Activated B cell treated with CpG ODN at 0.5 μM for 24 hours (primary cell): ENCODE measurements at regions not wholly inside any gene's neighbourhood (a gene's known extent, or its start where the extent isn't known, plus 50 kb on each side); places are given as distances from the start of the nearest gene placed in this dataset.

ENCODE experiments used
- ATAC-seq: fragments of 200-7000 bp; cut with Tn5 transposase; one replicate; pipeline ENCODE4 v1.10.0; 2021; ENCODE audit warnings: low read depth, mild to moderate bottlenecking, moderate library complexity
- CTCF ChIA-PET: fragments of 350-600 bp; sonication (Branson Sonifier 250); formaldehyde crosslinking; loops from one replicate; lab custom pipeline; 2021; ENCODE audit warnings: antibody characterized with exemption; lab: Charles Lee
- POLR2A ChIA-PET: fragments of 350-600 bp; sonication (Branson Sonifier 250); formaldehyde crosslinking; loops from one replicate; lab custom pipeline; 2021; ENCODE audit warnings: antibody characterized with exemption; lab: Charles Lee
- DNase-seq: peaks from one replicate; pipeline ENCODE4 v3.0.0; 2022
- H3K27ac Mint-ChIP-seq: one replicate; pipeline ENCODE4 v1.8.0; 2020; ENCODE audit warnings: mixed read lengths
- H3K27me3 Mint-ChIP-seq: one replicate; pipeline ENCODE4 v1.8.0; 2021; ENCODE audit warnings: mixed read lengths
- H3K36me3 Mint-ChIP-seq: one replicate; pipeline ENCODE4 v1.8.0; 2021; ENCODE audit warnings: low read depth, mixed read lengths
- H3K4me1 Mint-ChIP-seq: one replicate; pipeline ENCODE4 v1.8.0; 2021; ENCODE audit warnings: mixed read lengths
- H3K4me3 Mint-ChIP-seq: one replicate; pipeline ENCODE4 v1.8.0; 2020; ENCODE audit warnings: mild to moderate bottlenecking, mixed read lengths
- H3K9me3 Mint-ChIP-seq: one replicate; pipeline ENCODE4 v1.8.0; 2020; ENCODE audit warnings: mixed read lengths
- intact Hi-C: fragments of 100-400 bp; cut with micrococcal nuclease; formaldehyde crosslinking; loops from one replicate; pipeline ENCODE4 v1.15.1; 2024
- TF ChIP-seq, protein P1 (sequence below): fragments of 200-600 bp; IDR thresholded peaks from one replicate; pipeline ENCODE4 v1.8.0; 2022; ENCODE audit warnings: antibody characterized with exemption, mild to moderate bottlenecking

DNA sequence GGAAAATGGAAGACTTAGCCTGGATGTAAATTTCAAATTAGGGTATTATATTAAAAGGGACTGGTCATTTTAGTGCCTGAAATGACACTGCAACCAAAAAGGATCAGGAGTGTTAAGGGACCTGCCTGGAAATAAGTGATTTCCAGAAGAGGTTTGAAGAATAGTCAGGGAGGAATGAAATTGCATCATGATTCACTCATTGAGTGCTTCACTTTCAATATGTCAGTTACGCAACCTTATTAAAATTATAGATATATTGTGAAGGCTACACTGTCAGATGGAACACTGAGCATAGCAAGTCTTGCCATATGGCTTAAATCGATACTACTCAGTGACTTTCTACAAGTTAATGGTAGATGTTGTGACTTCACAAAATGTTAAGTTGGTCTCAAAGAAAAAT is 275.2 kb upstream of the DPYD start:
- no peaks in the 10 kb centered on the region for H3K36me3 Mint-ChIP-seq
- DNase-seq (no peak), ATAC-seq (no peak)
- no peaks in the 10 kb centered on the region for H3K4me1 Mint-ChIP-seq
- intact Hi-C loops = no loop called here
- H3K9me3 Mint-ChIP-seq = peaks cover under 1% of the 10 kb centered on the region
- CTCF ChIA-PET = no interaction called here
- POLR2A ChIA-PET = no interaction called here
- H3K27me3 Mint-ChIP-seq = no peaks in the 10 kb centered on the region
- TF ChIP-seq, protein P1, sequence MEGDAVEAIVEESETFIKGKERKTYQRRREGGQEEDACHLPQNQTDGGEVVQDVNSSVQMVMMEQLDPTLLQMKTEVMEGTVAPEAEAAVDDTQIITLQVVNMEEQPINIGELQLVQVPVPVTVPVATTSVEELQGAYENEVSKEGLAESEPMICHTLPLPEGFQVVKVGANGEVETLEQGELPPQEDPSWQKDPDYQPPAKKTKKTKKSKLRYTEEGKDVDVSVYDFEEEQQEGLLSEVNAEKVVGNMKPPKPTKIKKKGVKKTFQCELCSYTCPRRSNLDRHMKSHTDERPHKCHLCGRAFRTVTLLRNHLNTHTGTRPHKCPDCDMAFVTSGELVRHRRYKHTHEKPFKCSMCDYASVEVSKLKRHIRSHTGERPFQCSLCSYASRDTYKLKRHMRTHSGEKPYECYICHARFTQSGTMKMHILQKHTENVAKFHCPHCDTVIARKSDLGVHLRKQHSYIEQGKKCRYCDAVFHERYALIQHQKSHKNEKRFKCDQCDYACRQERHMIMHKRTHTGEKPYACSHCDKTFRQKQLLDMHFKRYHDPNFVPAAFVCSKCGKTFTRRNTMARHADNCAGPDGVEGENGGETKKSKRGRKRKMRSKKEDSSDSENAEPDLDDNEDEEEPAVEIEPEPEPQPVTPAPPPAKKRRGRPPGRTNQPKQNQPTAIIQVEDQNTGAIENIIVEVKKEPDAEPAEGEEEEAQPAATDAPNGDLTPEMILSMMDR = no peak
- H3K4me3 Mint-ChIP-seq = no peak overlapping the region
- H3K27ac Mint-ChIP-seq = no peak overlapping the region

DNA sequence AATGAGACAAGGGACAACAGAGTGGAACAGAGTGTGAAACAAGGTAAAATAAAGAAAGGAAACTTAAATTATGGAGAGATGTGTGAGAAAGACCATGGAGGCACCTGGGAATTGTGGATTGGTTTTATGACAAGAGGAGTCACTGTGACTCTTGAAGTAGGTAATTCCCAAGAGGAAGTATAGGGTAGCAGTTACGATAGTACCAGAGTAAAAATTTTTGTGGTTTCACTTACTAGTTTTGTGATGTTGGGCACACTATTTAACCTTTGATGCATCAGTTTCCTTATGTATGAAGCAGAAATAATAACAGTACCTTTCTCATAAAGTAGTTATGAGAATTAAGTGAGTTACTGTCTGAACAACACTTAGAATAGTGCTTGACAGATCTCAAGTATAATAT is 267.9 kb upstream of the DPYD start:
- DNase-seq (no peak), ATAC-seq (no peak)
- ChIA-PET POLR2A (no interaction called here), CTCF (no interaction called here)
- Mint-ChIP-seq H3K27ac (no peak overlapping the region), H3K27me3 (no peaks in the 10 kb centered on the region), H3K4me3 (no peak overlapping the region), H3K4me1 (no peaks in the 10 kb centered on the region), H3K9me3 (no peaks in the 10 kb centered on the region), H3K36me3 (no peaks in the 10 kb centered on the region)
- TF ChIP-seq, protein P1 = no peak
- intact Hi-C loops = no loop called here

DNA sequence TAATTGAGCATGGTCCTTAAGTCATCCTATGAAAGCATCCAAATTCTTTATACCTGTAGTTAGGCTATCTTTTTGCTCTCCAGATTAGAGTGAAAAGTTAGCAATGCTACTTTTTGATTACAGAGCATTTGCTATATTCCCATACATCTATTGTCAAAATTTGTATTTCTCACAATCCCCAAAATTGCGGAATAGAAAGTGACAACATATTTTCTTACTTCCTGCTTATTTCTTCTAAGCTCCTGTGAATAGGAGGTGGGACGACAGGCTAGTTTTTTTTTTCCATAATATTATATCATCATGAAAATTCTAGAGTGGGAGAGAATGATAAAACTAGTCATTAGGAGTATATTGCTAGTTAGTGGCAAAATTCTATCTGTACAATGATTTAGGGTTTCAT is 264.0 kb upstream of the DPYD start:
- H3K27ac Mint-ChIP-seq = no peak overlapping the region
- H3K9me3 Mint-ChIP-seq = no peaks in the 10 kb centered on the region
- intact Hi-C loops = no loop called here
- H3K4me3 Mint-ChIP-seq = no peak overlapping the region
- no peaks in the 10 kb centered on the region for H3K4me1 Mint-ChIP-seq
- ChIA-PET POLR2A (no interaction called here), CTCF (no interaction called here)
- H3K36me3 Mint-ChIP-seq = no peaks in the 10 kb centered on the region
- ATAC-seq = no peak
- DNase-seq = no peak
- TF ChIP-seq, protein P1 = no peak
- H3K27me3 Mint-ChIP-seq = no peaks in the 10 kb centered on the region

DNA sequence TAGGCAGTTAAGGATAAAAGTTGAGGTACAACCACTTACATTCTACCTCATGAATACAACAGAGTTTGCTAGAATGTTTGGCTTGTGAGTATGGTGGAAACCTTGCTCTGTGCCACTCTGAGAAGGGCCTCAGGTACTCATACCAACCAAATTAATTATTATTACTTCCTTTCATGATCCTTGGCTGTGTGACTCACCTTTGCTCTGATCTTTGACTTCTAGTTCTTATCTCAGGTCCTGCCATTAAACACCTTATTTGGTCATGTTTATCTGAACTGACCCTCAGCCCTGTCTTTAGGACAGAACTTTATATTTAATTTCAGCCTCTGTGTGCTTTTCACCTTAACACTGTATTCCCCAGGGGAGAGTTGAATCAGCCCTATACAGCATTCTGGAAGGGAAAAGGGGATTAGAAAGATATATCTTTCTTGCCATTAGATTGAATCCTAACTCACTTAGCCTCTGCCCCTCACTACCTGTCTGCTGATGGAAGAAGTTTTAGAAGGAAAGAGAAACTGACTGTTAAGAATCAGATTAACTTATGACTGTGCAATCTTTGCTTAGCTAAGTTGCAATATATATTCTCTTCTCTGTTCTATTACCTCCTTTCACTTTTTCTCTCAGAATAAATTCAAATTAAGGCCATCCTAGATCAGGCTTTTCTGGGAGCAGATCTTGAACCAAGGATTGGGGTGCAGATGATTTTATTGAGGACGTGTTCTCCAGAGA is 260.4 kb upstream of the DPYD start:
- intact Hi-C loops = no loop called here
- CTCF ChIA-PET = no interaction called here
- no peaks in the 10 kb centered on the region for H3K4me1 Mint-ChIP-seq
- ATAC-seq = no peak
- POLR2A ChIA-PET = no interaction called here
- H3K9me3 Mint-ChIP-seq = no peaks in the 10 kb centered on the region
- TF ChIP-seq, protein P1 = no peak
- H3K36me3 Mint-ChIP-seq = no peaks in the 10 kb centered on the region
- H3K4me3 Mint-ChIP-seq = no peak overlapping the region
- DNase-seq = no peak
- H3K27me3 Mint-ChIP-seq = no peaks in the 10 kb centered on the region
- no peak overlapping the region for H3K27ac Mint-ChIP-seq

DNA sequence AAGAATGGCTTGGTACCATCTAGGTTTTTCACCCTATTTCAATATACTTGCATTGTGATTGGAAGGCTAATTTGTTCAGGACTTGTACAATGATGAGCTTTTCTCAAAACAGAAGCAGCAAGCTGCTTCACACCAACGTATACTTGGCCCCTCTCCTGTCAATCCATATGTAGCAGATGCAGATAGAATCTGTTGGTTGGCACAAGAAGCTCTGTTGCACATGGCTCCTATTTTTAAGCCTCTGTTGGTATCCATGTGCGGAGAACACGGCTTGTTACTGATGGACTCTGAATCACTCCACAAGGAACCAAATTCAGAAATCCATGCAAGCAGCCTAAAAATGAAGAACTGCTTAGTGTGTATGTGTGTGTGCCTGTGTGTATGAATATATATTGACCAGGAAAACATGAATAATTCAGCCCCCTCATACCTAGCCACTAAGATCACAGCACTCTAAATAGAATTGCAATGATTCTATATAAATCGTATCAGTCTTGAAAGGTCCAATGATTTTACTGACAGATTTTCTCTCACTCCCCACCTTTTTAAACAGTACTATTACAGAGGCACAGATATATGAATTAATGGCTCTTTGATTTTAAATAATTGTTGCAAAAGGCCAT is 258.4 kb upstream of the DPYD start:
- intact Hi-C loops = no loop called here
- Mint-ChIP-seq H3K4me3 (no peak overlapping the region), H3K9me3 (no peaks in the 10 kb centered on the region), H3K27me3 (no peaks in the 10 kb centered on the region), H3K36me3 (no peaks in the 10 kb centered on the region), H3K4me1 (no peaks in the 10 kb centered on the region), H3K27ac (no peak overlapping the region)
- ChIA-PET CTCF (no interaction called here), POLR2A (no interaction called here)
- TF ChIP-seq, protein P1 = no peak
- ATAC-seq (no peak), DNase-seq (no peak)
